IgD-negative memory B cell (primary cell): ENCODE measurements at regions not wholly inside any gene's neighbourhood (a gene's known extent, or its start where the extent isn't known, plus 50 kb on each side); places are given as distances from the start of the nearest gene placed in this dataset.

ENCODE experiments used
- H3K27ac Mint-ChIP-seq, 3 donors: one replicate each; pipeline ENCODE4 v1.8.0; 2020 to 2022; ENCODE audit warnings: mild to moderate bottlenecking in 3 of 3, mixed read lengths in 3 of 3, moderate library complexity in 1 of 3
- H3K27me3 Mint-ChIP-seq: one replicate; pipeline ENCODE4 v1.8.0; 2021; ENCODE audit warnings: mixed read lengths
- H3K36me3 Mint-ChIP-seq: one replicate; pipeline ENCODE4 v1.8.0; 2020; ENCODE audit warnings: mild to moderate bottlenecking, mixed read lengths
- H3K4me1 Mint-ChIP-seq, 3 donors: one replicate each; pipeline ENCODE4 v1.8.0; 2020 to 2022; ENCODE audit warnings: mixed read lengths in 3 of 3, mild to moderate bottlenecking in 1 of 3
- H3K4me3 Mint-ChIP-seq, 4 donors: one replicate each; pipeline ENCODE4 v1.8.0; 2020 to 2022; ENCODE audit warnings: mild to moderate bottlenecking in 4 of 4, mixed read lengths in 4 of 4, moderate library complexity in 3 of 4
- H3K9me3 Mint-ChIP-seq, 3 donors: one replicate each; pipeline ENCODE4 v1.8.0; 2020 to 2021; ENCODE audit warnings: mixed read lengths in 3 of 3, mild to moderate bottlenecking in 1 of 3

GRCh38 chr3:5270666-5271371, 83.3 kb downstream of the EDEM1 start:
- Mint-ChIP-seq H3K27ac (peak overlapping the region in 2 of 3 donors; percentile 42 to 47), H3K4me3 (peak overlapping the region in 1 of 4 donors; percentile 56), H3K27me3 (no peaks in the 10 kb centered on the region), H3K36me3 (peaks cover 2% of the 10 kb centered on the region), H3K9me3 (no peaks in the 10 kb centered on the region), H3K4me1 (peaks cover 0 to 7% (median 7%) of the 10 kb centered on the region in 3 donors)

- no peaks in the 10 kb centered on the region for H3K9me3 Mint-ChIP-seq
- H3K27ac Mint-ChIP-seq = no peak overlapping the region
- peak overlapping the region in 1 of 4 donors; percentile 56 for H3K4me3 Mint-ChIP-seq
- peaks cover 2% of the 10 kb centered on the region for H3K36me3 Mint-ChIP-seq
- H3K27me3 Mint-ChIP-seq = no peaks in the 10 kb centered on the region
- H3K4me1 Mint-ChIP-seq = peaks cover 0 to 7% (median 7%) of the 10 kb centered on the region in 3 donors
Measured at GRCh38 chr3:5271372-5271683, 83.8 kb downstream of the EDEM1 start.

GRCh38 chr3:5272387-5272786, 84.9 kb downstream of the EDEM1 start:
- H3K9me3 Mint-ChIP-seq = no peaks in the 10 kb centered on the region
- peaks cover 0 to 10% (median 7%) of the 10 kb centered on the region in 3 donors for H3K4me1 Mint-ChIP-seq
- peaks cover 4% of the 10 kb centered on the region for H3K36me3 Mint-ChIP-seq
- H3K27me3 Mint-ChIP-seq = no peaks in the 10 kb centered on the region
- no peak overlapping the region for H3K4me3 Mint-ChIP-seq
- H3K27ac Mint-ChIP-seq = no peak overlapping the region

GRCh38 chr3:5274091-5274490, 86.6 kb downstream of the EDEM1 start:
- Mint-ChIP-seq H3K27me3 (peaks cover 3% of the 10 kb centered on the region), H3K4me3 (no peak overlapping the region), H3K4me1 (peaks cover 0 to 10% (median 7%) of the 10 kb centered on the region in 3 donors), H3K9me3 (peaks cover 0 to under 1% (median 0%) of the 10 kb centered on the region in 3 donors), H3K27ac (no peak overlapping the region), H3K36me3 (peaks cover 4% of the 10 kb centered on the region)

- H3K36me3 Mint-ChIP-seq = peaks cover 1% of the 10 kb centered on the region
- H3K4me1 Mint-ChIP-seq = peaks cover 0 to 9% (median 7%) of the 10 kb centered on the region in 3 donors
- H3K27ac Mint-ChIP-seq = no peak overlapping the region
- H3K9me3 Mint-ChIP-seq = peaks cover 2 to 12% (median 9%) of the 10 kb centered on the region in 3 donors
- no peak overlapping the region for H3K4me3 Mint-ChIP-seq
- peaks cover 5% of the 10 kb centered on the region for H3K27me3 Mint-ChIP-seq
Measured at GRCh38 chr3:5275529-5275928, 88.0 kb downstream of the EDEM1 start.

GRCh38 chr3:5276934-5277333, 89.4 kb downstream of the EDEM1 start:
- Mint-ChIP-seq H3K9me3 (peaks cover 2 to 25% (median 14%) of the 10 kb centered on the region in 3 donors), H3K27ac (no peak overlapping the region), H3K4me3 (no peak overlapping the region), H3K27me3 (peaks cover 5% of the 10 kb centered on the region), H3K36me3 (peaks cover 1% of the 10 kb centered on the region), H3K4me1 (peaks cover 0 to 2% (median 0%) of the 10 kb centered on the region in 3 donors)

GRCh38 chr3:5277612-5278236, 90.2 kb downstream of the EDEM1 start:
- peaks cover 5% of the 10 kb centered on the region for H3K27me3 Mint-ChIP-seq
- H3K9me3 Mint-ChIP-seq = peaks cover 3 to 29% (median 17%) of the 10 kb centered on the region in 3 donors
- no peak overlapping the region for H3K4me3 Mint-ChIP-seq
- peaks cover 0 to 2% (median 0%) of the 10 kb centered on the region in 3 donors for H3K4me1 Mint-ChIP-seq
- peaks cover 3% of the 10 kb centered on the region for H3K36me3 Mint-ChIP-seq
- H3K27ac Mint-ChIP-seq = no peak overlapping the region

GRCh38 chr3:5278666-5279065, 91.2 kb downstream of the EDEM1 start:
- peaks cover 4 to 29% (median 17%) of the 10 kb centered on the region in 3 donors for H3K9me3 Mint-ChIP-seq
- no peak overlapping the region for H3K27ac Mint-ChIP-seq
- H3K36me3 Mint-ChIP-seq = peaks cover 3% of the 10 kb centered on the region
- peaks cover 0 to 2% (median 0%) of the 10 kb centered on the region in 3 donors for H3K4me1 Mint-ChIP-seq
- H3K4me3 Mint-ChIP-seq = no peak overlapping the region
- H3K27me3 Mint-ChIP-seq = peaks cover 5% of the 10 kb centered on the region

GRCh38 chr3:5282703-5283102, 95.2 kb downstream of the EDEM1 start:
- Mint-ChIP-seq H3K4me3 (no peak overlapping the region), H3K27ac (no peak overlapping the region), H3K36me3 (peaks cover 2% of the 10 kb centered on the region), H3K9me3 (peaks cover 4 to 30% (median 24%) of the 10 kb centered on the region in 3 donors), H3K27me3 (peaks cover 5% of the 10 kb centered on the region), H3K4me1 (no peaks in the 10 kb centered on the region)

GRCh38 chr3:5285439-5285838, 97.9 kb downstream of the EDEM1 start:
- Mint-ChIP-seq H3K36me3 (peaks cover 4% of the 10 kb centered on the region), H3K9me3 (peaks cover 2 to 22% (median 18%) of the 10 kb centered on the region in 3 donors), H3K27me3 (peaks cover 3% of the 10 kb centered on the region), H3K4me1 (no peaks in the 10 kb centered on the region), H3K27ac (no peak overlapping the region), H3K4me3 (no peak overlapping the region)

- Mint-ChIP-seq H3K36me3 (peaks cover 2% of the 10 kb centered on the region), H3K4me1 (no peaks in the 10 kb centered on the region), H3K27ac (no peak overlapping the region), H3K4me3 (no peak overlapping the region), H3K9me3 (peaks cover 5 to 15% (median 9%) of the 10 kb centered on the region in 3 donors), H3K27me3 (peaks cover 3% of the 10 kb centered on the region)
Measured at GRCh38 chr3:5290915-5291314, 103.4 kb downstream of the EDEM1 start.

- Mint-ChIP-seq H3K4me3 (no peak overlapping the region), H3K27me3 (peaks cover 3% of the 10 kb centered on the region), H3K9me3 (peaks cover 5 to 10% (median 9%) of the 10 kb centered on the region in 3 donors), H3K27ac (no peak overlapping the region), H3K4me1 (no peaks in the 10 kb centered on the region), H3K36me3 (peaks cover 2% of the 10 kb centered on the region)
Measured at GRCh38 chr3:5292512-5292911, 105.0 kb downstream of the EDEM1 start.

GRCh38 chr3:5293207-5293606, 105.7 kb downstream of the EDEM1 start:
- H3K4me1 Mint-ChIP-seq = no peaks in the 10 kb centered on the region
- H3K36me3 Mint-ChIP-seq = peaks cover 2% of the 10 kb centered on the region
- H3K27ac Mint-ChIP-seq = no peak overlapping the region
- H3K9me3 Mint-ChIP-seq = peaks cover 4 to 9% (median 5%) of the 10 kb centered on the region in 3 donors
- H3K4me3 Mint-ChIP-seq = peak overlapping the region in 1 of 4 donors; percentile 34
- H3K27me3 Mint-ChIP-seq = peaks cover 3% of the 10 kb centered on the region

- peaks cover 3 to 4% (median 4%) of the 10 kb centered on the region in 3 donors for H3K4me1 Mint-ChIP-seq
- no peaks in the 10 kb centered on the region for H3K27me3 Mint-ChIP-seq
- peaks cover 1% of the 10 kb centered on the region for H3K36me3 Mint-ChIP-seq
- no peak overlapping the region for H3K4me3 Mint-ChIP-seq
- H3K9me3 Mint-ChIP-seq = peaks cover 4 to 6% (median 5%) of the 10 kb centered on the region in 3 donors
- H3K27ac Mint-ChIP-seq = no peak overlapping the region
Measured at GRCh38 chr3:5294356-5294755, 106.8 kb downstream of the EDEM1 start.

GRCh38 chr3:5295191-5295690, 107.7 kb downstream of the EDEM1 start:
- H3K27me3 Mint-ChIP-seq = no peaks in the 10 kb centered on the region
- peaks cover 4 to 6% (median 5%) of the 10 kb centered on the region in 3 donors for H3K9me3 Mint-ChIP-seq
- peaks cover 3 to 4% (median 4%) of the 10 kb centered on the region in 3 donors for H3K4me1 Mint-ChIP-seq
- no peak overlapping the region for H3K4me3 Mint-ChIP-seq
- H3K27ac Mint-ChIP-seq = peak overlapping the region in 1 of 3 donors; percentile 83
- peaks cover 1% of the 10 kb centered on the region for H3K36me3 Mint-ChIP-seq
